GM21526 (cell line): ENCODE measurements at regions not wholly inside any gene's neighbourhood (a gene's known extent, or its start where the extent isn't known, plus 50 kb on each side); places are given as distances from the start of the nearest gene placed in this dataset.
A peak's percentile ranks its signal among the peaks of the same experiment; 100 is the strongest.

Experiments
- ATAC-seq: cut with Tn5 transposase; IDR thresholded peaks from one replicate; pipeline ENCODE4 v1.9.1; 2021; ENCODE audit warnings: moderate library complexity; ENCODE audit not compliant: unreplicated experiment, low FRiP score

DNA sequence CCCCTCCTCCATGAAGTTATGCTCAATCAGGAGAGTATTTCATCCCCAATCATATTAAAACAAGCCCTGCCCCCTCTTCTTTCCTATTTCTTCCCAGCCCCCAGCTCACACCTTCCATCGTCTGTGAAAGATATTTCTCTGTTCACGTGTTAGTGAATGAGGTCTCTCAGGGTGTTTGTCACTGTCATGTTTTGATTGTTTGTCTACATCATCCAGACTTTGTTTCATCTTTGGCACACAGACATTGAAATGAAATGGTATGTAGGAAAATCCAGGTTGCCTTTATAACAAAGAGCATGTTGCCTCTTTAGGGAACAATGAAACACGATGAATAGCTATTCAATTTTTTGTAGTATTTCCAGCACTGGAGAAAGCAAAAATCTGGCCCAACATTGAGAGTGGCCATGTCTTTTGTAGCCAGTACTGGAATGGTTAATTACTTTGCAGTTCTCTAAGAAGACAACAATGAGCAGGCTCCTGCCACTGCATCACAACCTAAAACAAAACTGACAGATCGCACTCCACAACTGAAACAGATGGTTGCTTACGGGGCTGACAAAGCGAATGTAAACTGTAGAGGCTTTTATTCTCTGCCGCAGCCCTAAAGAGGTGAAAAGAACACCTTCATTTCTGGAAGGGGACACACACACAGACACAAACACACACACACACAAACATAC is 543.6 kb upstream of the CITED2 start:
- no peak for ATAC-seq

DNA sequence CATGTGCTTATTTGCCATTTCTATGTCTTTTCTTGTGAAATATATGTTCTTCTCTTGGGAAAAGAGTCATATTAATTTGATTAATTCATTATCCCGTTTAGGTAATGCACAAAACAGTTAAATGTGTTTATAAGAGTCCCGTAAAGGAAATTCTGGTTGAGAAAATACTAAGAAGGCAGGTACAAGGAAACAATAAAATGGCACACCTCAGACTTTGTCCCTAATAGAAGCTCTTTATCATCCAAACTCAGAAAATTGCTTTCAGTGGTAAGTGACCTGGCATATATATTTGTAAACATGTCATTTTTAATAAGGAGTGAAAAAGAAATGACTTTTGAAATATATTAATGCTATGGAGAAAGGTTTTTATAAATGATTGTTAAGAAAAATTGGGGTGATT is 540.5 kb upstream of the CITED2 start:
- ATAC-seq: no peak

DNA sequence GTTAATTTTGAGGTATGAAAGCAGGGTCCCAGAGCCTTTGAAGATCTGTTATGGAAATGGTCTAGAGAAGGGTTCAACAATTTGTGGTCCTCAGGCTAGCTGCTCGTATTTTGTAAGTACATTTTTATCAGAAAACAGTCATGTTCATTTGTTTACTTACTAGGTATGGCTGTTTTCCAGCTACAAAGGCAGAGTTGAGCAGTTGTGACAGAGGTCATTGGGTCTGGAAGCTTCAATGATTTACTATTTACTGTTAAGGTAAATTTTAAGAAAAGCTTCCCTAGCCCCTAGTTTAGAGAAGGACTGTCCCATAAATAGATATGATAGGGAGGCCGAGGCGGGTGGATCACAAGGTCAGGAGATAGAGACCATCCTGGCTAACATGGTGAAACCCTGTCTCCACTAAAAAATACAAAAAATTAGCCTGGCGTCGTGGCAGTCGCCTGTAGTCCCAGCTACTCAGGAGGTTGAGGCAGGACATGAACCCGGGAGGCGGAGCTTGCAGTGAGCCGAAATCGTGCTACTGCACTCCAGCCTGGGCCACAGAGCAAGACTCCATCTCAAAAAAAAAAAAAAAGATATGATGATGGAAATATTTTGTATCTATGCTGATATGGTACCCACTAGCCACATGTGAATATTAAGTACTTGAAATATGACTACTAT is 538.4 kb upstream of the CITED2 start:
- ATAC-seq: no peak

DNA sequence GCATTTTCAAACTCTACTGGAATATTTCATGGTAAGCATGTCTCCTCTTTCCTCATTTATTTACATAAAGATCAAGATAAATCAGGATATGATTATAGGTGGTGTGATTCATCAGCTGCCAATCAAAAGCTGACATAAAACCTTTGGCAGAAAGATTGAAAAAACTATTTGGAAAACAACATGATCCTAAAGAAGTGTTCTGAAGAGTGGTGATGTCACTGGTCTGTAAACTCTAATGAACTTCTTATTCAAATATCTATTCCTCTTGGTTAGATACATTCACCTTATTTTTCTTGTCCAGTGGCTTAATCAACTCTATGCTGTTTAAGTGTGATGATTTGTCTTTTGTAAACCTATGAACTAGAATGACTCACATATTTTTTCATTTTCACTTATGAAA is 535.5 kb upstream of the CITED2 start:
- ATAC-seq: no peak

DNA sequence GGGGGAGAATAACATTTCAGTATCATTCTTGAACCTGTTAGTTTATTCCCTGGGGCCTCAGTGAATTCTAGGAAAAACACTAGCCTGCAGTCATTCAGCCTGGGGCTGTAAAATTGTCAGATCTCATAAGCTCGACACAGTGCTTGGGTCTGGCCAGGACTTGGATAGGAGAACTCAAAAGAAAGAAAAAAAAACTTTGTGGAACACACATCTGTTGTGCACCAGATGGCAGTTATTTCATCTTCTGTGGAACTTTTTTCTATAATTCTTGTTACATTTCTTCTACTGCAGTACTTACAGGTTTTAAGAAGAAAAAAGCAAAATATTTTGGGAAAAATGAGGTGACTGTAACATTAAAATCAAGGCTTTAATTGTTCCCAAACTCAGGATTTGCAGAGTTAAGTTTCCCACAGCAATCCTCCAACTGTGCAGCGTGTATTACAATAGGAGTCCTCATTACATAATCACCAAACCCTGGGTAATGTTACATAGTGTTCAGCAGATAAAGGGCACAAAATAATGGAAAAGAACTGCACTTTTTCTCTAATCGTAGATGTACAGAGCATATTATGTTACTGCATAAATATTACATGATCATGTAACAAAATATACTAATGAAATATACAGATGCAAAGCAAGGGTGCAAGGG is 531.1 kb upstream of the CITED2 start:
- no peak for ATAC-seq

DNA sequence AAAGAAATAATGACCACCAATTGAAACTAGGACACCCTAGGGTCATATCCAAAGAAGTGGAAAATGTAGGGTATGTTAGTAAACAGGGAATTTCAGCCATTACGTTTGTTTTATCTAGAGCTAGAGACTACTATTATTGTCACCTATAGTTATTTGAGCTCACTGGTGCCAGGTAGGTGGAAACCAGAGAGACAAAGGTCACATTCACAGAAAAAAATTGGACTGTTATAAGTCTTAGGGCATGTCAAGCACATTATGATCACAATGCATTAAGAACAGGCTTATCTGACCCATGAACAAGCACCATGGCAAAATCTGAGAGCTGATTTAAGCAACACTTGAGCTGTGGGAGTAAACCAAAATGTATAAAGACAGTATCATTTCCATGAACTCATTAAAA is 530.1 kb upstream of the CITED2 start:
- no peak for ATAC-seq

DNA sequence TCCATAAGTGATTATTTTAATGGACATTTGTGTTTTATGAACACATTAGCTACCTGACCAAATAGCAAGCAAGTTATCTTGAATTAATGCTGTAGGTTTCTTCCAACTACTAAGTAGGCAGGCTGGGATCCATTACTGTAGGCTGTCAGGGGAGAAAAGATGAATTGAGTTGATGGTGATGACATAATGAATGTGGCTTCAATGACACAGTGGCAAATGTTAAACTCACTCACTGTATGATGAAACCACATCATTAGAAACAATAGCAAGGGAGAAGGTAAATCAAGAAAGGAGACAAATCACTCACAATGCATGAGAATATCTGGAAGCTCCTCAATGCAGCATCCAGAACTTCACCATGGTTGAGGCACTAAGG is 529.7 kb upstream of the CITED2 start:
- peak; percentile 27 for ATAC-seq

DNA sequence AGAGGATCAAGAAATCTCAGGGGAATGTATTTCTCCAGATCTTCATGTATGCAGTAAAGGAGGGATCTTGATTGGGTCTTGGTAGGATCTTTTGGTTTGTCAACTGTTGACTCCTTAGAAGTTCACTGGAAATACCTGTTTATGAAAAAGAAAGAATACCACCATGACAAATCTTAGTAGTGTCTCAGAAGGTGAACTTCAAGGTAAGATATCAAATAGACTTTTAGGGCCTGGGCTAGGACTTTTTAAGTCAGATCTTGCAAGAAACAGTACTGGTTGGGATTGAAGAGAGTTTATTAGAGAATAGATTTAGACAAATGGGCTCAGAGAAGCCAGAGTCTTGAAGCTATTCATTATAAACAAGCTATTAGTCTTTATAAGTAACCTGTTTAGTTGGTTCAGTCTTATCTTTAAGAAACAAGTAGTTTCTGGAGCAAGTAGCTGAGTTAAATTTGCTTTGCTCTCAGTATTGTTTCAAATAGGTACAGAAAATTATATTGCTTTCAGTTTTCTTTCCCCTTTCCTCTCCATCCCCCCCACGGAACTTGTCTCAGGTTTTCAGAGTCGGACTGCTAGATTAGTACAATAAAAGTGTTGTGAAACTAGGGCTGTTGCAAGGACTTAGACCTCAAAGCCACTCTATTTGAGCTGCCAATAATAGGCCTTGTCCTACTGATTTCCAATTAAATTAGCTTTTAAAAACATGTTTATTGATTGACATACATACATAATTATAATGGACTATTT is 529.1 kb upstream of the CITED2 start:
- ATAC-seq: peak; percentile 99

DNA sequence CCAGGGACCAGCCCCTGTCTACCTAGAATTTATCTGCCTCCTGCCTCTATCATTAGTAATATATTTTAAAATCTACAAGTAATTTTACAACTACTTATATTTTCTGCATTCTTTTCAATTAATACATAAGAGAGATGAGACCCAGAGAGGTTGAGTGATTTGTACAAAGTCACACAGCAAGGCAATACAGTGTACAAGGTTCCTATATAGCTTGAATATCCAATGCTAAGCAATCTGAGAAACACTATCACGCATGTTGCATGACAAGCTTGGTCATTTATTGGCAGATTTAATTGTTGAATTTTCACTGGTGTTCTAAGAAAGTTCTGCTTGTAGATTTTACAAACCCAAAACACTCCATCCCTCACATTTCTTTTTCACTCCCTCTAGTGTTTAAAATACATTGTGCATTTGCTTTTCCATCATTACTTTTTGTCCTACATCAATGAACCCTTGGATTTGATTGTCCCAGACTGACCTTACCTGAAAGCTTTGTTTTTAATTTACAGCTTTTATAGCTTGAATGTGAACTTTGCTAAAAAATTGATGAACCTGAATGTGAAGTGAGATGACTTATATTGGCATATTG is 520.9 kb upstream of the CITED2 start:
- ATAC-seq: no peak

DNA sequence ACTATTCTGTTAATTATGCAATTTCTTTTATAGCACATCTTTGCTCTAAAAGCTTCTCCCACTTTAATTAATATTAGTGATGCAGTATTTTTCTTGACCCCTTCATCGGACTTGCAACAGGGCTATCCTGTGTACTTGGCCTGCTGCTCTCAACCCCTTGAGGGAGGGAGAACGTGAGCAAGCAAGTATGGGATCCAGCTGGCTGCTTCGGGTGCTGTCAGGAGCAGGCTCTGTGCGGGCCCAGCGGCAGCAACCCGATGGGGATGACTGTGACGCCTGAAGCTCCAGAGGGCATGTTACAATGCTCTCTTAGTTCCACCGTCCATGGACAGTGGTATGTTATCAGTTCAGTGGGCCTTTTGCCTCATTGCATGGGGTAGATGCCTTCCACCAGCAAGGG is 519.8 kb upstream of the CITED2 start:
- no peak for ATAC-seq

DNA sequence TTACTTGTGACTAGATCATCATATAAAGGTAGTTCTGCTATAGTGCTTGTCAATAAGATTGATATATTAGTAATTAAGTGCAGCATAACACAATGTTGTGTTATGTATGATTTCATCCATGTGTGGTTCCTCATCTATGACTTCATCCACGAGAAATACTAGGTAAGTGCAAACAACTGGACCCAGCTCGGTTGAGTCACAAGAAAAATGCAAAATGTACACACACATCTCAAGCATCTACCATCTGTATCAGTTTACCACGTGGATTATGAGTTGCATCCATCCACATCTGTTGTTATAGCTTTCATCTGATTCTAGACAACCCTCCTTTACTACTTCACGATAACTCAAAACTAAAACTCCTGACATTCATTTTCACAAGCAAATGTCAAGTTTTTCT is 517.0 kb upstream of the CITED2 start:
- ATAC-seq: no peak

DNA sequence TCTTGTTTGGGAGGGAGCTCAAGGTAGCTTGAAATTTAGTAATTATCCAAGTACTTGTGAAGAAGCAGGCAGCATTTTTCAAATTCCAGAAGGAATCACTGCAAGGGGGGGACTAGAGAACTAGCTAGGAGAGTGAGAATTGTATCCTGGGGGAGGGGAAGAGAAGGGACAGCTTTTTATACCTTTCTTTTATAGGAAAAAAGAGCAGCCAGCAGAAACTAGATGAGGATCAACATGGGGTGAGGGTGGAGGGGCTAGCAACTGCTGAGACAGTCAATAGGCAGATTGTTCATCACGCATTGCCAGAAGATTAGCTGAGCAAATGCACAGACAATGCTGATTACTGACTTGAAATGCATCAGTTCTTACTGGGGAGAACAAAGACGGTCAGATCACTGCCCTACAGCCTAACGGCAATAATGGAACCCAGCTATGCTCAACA is 514.3 kb upstream of the CITED2 start:
- no peak for ATAC-seq

DNA sequence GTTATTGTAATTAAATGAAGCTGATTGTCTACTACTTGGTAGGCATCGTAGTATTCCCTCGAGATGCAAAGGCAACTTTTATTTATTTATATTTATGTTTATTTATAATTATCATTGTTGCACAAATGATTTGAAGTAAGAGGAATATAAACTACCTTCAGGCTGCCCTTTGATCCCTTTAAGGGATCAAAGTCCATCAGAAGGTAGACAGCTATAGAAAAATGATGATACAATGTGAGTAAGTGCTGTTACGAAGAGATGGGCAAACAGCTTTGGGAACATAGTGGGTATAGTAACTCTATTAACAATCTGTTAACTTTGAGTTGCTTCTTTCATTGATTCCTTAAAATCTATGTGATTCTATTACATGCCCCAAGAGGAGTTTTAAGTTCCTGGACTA is 512.8 kb upstream of the CITED2 start:
- ATAC-seq: no peak

DNA sequence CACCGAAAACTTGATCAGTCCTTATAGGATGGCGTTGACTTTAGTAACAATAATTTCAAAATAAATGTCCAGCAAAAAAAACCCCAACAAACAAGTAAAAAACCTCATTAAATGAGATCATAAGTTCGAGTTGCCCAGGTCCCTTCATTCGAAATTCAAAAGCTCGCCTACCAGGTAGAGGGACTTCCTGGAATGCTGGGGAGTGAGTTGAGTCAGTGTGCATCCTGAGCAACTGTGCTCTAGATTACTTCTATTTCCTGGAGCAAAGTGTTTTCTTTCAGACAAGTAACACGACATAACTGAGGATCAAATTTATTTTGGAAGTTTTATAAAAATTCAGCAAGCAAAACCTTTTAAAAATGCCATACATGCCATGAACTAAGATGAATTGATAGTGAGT is 511.9 kb upstream of the CITED2 start:
- no peak for ATAC-seq

DNA sequence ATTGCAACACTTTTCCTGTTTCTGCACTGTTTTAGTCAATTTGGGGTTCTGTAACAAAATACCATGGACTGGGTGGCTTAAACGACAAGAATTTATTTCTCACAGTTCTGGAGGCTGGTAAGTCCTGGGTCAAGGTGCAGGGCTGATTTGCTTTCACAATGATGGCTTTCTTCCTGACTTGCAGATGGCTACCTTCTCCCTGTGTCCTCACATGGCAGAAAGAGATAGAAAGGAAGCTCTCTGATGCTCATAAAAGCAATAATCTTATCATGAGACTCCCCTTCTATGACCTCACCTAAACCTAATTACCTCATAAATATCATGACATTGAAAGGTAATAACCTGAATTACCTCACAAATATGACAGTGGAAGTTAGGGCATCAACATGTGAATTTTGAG is 511.5 kb upstream of the CITED2 start:
- no peak for ATAC-seq

DNA sequence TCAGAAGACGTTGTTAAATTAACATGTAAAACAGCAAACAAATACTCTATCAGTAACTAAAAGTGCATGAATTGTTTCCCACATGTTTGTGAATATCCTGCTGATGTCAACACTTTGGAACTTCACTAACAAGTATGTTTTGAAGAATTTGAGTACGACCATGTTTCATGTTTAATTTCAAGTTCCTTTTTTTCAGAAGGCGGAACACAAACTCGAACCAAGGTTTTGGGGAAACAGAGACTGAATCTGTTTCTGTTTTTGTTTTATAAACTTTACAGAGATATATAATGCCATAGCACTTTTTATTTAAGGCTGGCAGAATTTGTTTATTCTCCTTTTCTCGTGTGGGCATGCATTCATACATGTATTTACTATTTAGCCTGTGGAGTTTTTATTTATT is 509.3 kb upstream of the CITED2 start:
- ATAC-seq: no peak

DNA sequence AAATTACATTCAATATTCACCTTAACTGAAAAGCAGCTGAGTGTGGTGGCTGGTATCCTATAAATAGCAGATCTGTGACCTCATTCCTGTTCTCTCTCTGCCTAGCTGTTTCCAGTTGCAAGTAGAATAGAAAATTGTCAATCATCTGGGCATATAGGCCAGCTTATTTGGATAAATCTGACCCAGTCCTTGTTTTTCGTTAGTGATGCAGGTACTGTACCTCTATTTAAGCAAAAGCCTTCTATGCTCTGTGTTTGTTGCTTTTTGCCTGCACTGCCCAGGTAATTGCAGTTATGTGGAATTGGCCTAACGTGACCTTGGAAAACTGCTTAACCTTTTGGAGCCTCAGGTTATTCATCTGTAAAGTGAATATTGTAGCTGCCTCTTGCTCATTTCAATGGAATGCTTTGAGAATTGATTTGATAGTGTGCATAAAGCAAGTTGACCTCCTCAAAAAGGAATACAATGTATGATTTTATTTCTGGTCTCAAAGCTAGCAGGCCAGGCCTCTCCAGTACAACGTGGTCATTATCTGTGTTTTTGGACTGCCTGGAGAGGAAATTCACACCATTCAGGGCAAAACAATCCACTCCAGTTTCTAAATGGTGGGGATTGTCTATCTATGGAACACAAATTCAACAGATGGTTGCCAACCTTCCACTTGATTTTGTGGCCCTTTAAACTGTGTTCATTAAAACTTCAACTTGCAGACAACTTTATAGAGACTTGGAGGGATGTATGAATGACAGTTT is 508.7 kb upstream of the CITED2 start:
- no peak for ATAC-seq

DNA sequence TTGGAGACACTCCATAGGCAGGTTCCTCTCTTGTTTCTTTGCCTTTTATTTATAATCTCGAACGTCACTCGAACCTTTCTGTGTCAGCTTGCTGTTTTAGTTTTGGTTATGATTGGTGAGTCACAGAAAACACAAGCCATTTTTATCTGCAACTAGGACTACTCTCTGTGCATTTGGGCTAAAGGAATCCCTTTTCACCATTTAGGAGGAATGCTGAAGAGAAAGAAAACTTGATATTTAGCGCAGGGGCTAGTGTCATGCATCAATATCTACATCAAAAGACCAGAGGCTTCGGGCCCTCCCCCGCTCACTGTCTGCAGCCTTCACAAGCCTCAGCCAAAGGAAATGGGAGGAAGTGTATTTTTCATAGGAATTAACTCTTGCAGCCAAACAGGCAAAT is 507.8 kb upstream of the CITED2 start:
- peak; percentile 13 for ATAC-seq

DNA sequence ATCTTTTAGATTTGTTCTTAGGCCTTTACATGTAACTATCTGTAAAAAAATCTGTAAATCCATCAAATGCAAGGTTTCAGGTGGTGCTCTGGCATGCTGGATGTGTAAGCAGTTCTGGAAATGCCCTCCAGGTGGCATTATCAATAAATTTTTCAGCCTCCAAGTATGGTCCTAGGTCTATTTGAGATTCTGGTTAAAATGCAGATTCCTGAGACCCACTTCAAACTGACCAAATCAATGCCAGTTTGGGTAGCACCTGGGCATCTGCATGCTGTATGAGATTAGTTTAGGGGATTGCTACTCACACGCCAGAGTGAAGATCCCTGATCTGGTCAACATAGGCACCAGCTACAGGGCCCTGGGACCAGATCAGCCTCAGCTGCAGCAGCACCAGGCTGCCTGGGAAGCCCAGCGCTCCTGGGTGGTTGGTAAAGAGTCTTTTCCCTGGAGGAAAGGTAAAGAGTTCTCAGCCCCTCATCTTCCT is 507.3 kb upstream of the CITED2 start:
- peak; percentile 82 for ATAC-seq

DNA sequence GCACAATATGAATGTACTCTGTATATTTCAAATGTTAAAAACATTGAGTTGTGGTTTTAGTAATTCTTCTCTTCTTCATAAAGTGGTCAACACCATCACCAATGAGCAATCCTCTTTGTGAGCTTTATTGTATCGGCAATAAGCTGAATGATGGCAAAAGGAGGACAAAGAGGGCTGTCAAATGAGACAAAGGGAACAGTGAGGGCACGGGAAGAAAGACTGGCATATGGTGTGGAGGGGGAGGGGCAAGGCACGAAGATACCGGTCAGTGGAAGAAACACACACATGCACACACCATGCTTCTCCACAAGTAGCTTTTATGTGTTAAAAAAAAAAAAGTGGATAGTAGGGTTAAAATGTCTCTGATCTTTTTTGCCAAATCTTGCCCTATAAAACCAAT is 506.8 kb upstream of the CITED2 start:
- ATAC-seq: no peak
